HepG2 (cell line): ENCODE measurements at regions not wholly inside any gene's neighbourhood (a gene's known extent, or its start where the extent isn't known, plus 50 kb on each side); places are given as distances from the start of the nearest gene placed in this dataset.

ENCODE experiments used
- CBFB ChIP-seq: sonication (generic); formaldehyde crosslinking; IDR thresholded peaks from 2 replicates; pipeline ENCODE4 v1.4.0; 2020; ENCODE audit warnings: missing genetic modification reagents
- GABPA ChIP-seq, 2 experiments: IDR thresholded peaks; 2 replicates each; pipeline ENCODE4 v1.6.1; 2011 to 2016; ENCODE audit warnings: low read depth in 2 of 2, low read length in 1 of 2, missing biosample characterization in 1 of 2, missing genetic modification characterization in 1 of 2
- SP2 ChIP-seq: sonication (generic); formaldehyde crosslinking; IDR thresholded peaks from 2 replicates; pipeline ENCODE4 v1.5.1; 2020; ENCODE audit warnings: mild to moderate bottlenecking, missing genetic modification reagents
- ZNF3 ChIP-seq: IDR thresholded peaks from 2 replicates; pipeline ENCODE4 v1.7.0; 2017; ENCODE audit warnings: inconsistent platforms

DNA sequence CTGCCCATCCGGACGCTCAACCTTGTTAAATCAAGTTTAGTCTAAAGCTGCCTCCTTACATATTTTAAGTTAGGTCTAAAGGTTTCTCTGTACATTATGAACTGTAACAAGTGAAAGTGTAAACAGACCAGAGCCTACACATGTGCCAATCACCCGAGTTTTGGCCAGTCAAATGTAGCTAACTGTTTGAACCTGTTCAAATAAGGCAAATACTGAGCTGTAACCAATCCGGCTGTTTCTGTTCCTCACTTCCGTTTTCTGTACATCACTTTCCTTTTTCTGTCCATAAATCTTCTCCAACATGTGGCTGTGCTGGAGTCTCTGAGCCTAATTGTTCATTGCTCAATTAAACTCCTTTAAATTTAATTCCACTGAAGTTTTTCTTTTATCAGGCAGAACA is 113.3 kb upstream of the SHISA3 start:
- TF ChIP-seq SP2 (CRISPR knock-in tag) = no peak
- no peak for TF ChIP-seq ZNF3 (CRISPR knock-in tag)
- TF ChIP-seq CBFB (CRISPR knock-in tag) = no peak
- TF ChIP-seq GABPA (IDR thresholded peaks at IDR 0.05; ENCODE audit: low read depth, low read length) = no peak
- no peak for TF ChIP-seq GABPA (CRISPR knock-in tag; IDR thresholded peaks at IDR 0.05; ENCODE audit: low read depth)
